CD14-positive monocyte (primary cell): ENCODE measurements at regions not wholly inside any gene's neighbourhood (a gene's known extent, or its start where the extent isn't known, plus 50 kb on each side); places are given as distances from the start of the nearest gene placed in this dataset.

Source experiments
- DNase-seq, 3 donors: peaks; one replicate each; pipeline ENCODE4 v3.0.0-alpha.2; 2011 to 2022
- H2AFZ ChIP-seq: 2 replicates; pipeline ENCODE4 v1.6.0; 2012; ENCODE audit warnings: mild to moderate bottlenecking, low read depth, low read length, inconsistent platforms; ENCODE audit not compliant: insufficient read depth, poor library complexity, severe bottlenecking
- H3K27ac ChIP-seq, 2 donors: 1 replicate in 1 of 2; 2 replicates in 1 of 2; pipeline ENCODE4 v1.5.1; 2012 to 2013; ENCODE audit warnings: low read length in 2 of 2, control low read depth in 1 of 2, inconsistent platforms in 1 of 2, low read depth in 1 of 2, mild to moderate bottlenecking in 1 of 2
- H3K27me3 ChIP-seq, 2 donors: one replicate each; pipeline versions ENCODE4 v1.6.0 to v1.6.1; 2011 to 2013; ENCODE audit warnings: low read length in 2 of 2; ENCODE audit not compliant: control insufficient read depth in 2 of 2, insufficient read depth in 2 of 2
- H3K36me3 ChIP-seq, 2 donors: replicated peaks in 1 of 2; 1 replicate in 1 of 2; 2 replicates in 1 of 2; pipeline versions ENCODE4 v1.5.1 to v1.6.1; 2012 to 2013; ENCODE audit warnings: low read length in 2 of 2, control low read depth in 1 of 2, inconsistent platforms in 1 of 2, mild to moderate bottlenecking in 1 of 2; ENCODE audit not compliant: insufficient read depth in 2 of 2, control insufficient read depth in 1 of 2
- H3K4me1 ChIP-seq, 2 donors: 1 replicate in 1 of 2; 2 replicates in 1 of 2; pipeline versions ENCODE4 v1.5.1 to v1.6.1; 2012 to 2013; ENCODE audit warnings: low read length in 2 of 2, control low read depth in 1 of 2, inconsistent platforms in 1 of 2, mild to moderate bottlenecking in 1 of 2, moderate library complexity in 1 of 2; ENCODE audit not compliant: insufficient read depth in 2 of 2, control insufficient read depth in 1 of 2
- H3K4me2 ChIP-seq: replicated peaks from 2 replicates; pipeline ENCODE3; 2012; ENCODE audit warnings: low read length, moderate library complexity, mild to moderate bottlenecking; ENCODE audit not compliant: poor library complexity, severe bottlenecking; ENCODE audit errors: extremely low read depth
- H3K4me3 ChIP-seq, 3 experiments: fragments of 200-600 bp in 1 of 3; sonication (generic) in 1 of 3; replicated peaks in 1 of 3; 1 replicate in 2 of 3; 2 replicates in 1 of 3; pipeline ENCODE4 v1.5.1; 2011 to 2013; ENCODE audit warnings: low read length in 3 of 3, mild to moderate bottlenecking in 3 of 3, control low read depth in 2 of 3, low read depth in 2 of 3, inconsistent platforms in 1 of 3, moderate library complexity in 1 of 3
- H3K79me2 ChIP-seq: 2 replicates; pipeline ENCODE4 v1.6.0; 2012; ENCODE audit warnings: mild to moderate bottlenecking, control low read depth, inconsistent platforms, low read length, moderate library complexity; ENCODE audit not compliant: insufficient read depth
- H3K9ac ChIP-seq: 2 replicates; pipeline ENCODE4 v1.6.0; 2017; ENCODE audit warnings: low read length, mild to moderate bottlenecking; ENCODE audit not compliant: insufficient read depth, poor library complexity, severe bottlenecking
- H3K9me3 ChIP-seq, 2 donors: replicated peaks in 1 of 2; 1 replicate in 1 of 2; 2 replicates in 1 of 2; pipeline versions ENCODE4 v1.5.1 to v1.6.1; 2012 to 2013; ENCODE audit warnings: low read length in 2 of 2, control low read depth in 1 of 2; ENCODE audit not compliant: control insufficient read depth in 1 of 2, insufficient read depth in 1 of 2
- H4K20me1 ChIP-seq: 2 replicates; pipeline ENCODE4 v1.6.0; 2012; ENCODE audit warnings: mild to moderate bottlenecking, low read length, control low read depth, moderate library complexity; ENCODE audit not compliant: insufficient read depth
- H3K27ac Mint-ChIP-seq, 7 donors: one replicate each; pipeline ENCODE4 v1.8.0; 2020; ENCODE audit warnings: mild to moderate bottlenecking in 7 of 7, mixed read lengths in 7 of 7, moderate library complexity in 6 of 7, inconsistent platforms in 2 of 7
- H3K27me3 Mint-ChIP-seq, 3 donors: one replicate each; pipeline ENCODE4 v1.8.0; 2021 to 2022; ENCODE audit warnings: low read depth in 3 of 3, mild to moderate bottlenecking in 3 of 3, mixed read lengths in 3 of 3, moderate library complexity in 3 of 3, inconsistent platforms in 1 of 3
- H3K36me3 Mint-ChIP-seq, 2 donors: one replicate each; pipeline ENCODE4 v1.8.0; 2020; ENCODE audit warnings: mixed read lengths in 2 of 2, inconsistent platforms in 1 of 2, mild to moderate bottlenecking in 1 of 2
- H3K4me1 Mint-ChIP-seq: one replicate; pipeline ENCODE4 v1.8.0; 2020; ENCODE audit warnings: mild to moderate bottlenecking, mixed read lengths
- H3K4me3 Mint-ChIP-seq, 2 donors: one replicate each; pipeline ENCODE4 v1.8.0; 2020; ENCODE audit warnings: mild to moderate bottlenecking in 2 of 2, mixed read lengths in 2 of 2, moderate library complexity in 1 of 2
- H3K9me3 Mint-ChIP-seq, 7 donors: one replicate each; pipeline ENCODE4 v1.8.0; 2020 to 2022; ENCODE audit warnings: mixed read lengths in 7 of 7, mild to moderate bottlenecking in 6 of 7, moderate library complexity in 6 of 7, inconsistent platforms in 2 of 7
- WGBS: methylation state at CpG from one replicate; pipeline ENCODE4 v1.1.5; 2013; ENCODE audit warnings: missing lambda C conversion rate; ENCODE audit not compliant: insufficient coverage; 5-methylcytosine and 5-hydroxymethylcytosine counted together
- intact Hi-C, 2 donors: fragments of 100-400 bp; cut with micrococcal nuclease; formaldehyde crosslinking; loops; one replicate each; pipeline versions ENCODE4 v1.15.0 to v1.15.1; 2023
- TF ChIP-seq, protein P1 (sequence below): fragments of 200-600 bp; IDR thresholded peaks from one replicate; pipeline ENCODE4 v1.8.0; 2022; ENCODE audit warnings: antibody characterized with exemption, mild to moderate bottlenecking

DNA sequence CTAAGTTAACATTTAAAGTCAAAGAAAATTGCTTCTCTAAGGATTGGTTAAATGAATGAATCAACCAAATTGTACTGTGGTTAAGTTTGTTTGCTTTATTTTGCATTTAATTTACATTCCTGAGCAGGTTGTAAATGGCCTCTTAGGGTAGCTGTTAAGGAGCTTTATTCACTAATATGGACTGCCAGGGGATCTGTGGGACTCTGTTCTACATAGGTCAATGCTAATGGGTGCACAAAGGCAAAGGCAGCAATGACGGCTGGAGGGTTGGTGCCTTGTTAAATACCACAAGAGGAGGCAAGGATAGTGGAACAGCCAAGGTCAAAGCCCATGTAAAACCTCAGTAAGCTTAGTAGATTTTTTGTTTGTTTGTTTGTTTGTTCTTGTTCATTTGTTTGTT lies 89.3 kb upstream of the P2RY1 start:
- peaks cover 3 to 21% (median 16%) of the 10 kb centered on the region in 7 donors for H3K9me3 Mint-ChIP-seq
- H3K9ac ChIP-seq: no peak overlapping the region
- no peak overlapping the region for H3K27ac ChIP-seq
- 100% methylated on average over 1 of the region's 1 CpG for WGBS
- no peaks in the 10 kb centered on the region for H3K36me3 Mint-ChIP-seq
- H2AFZ ChIP-seq: no peak overlapping the region
- H3K79me2 ChIP-seq: no peaks in the 10 kb centered on the region
- TF ChIP-seq, protein P1, sequence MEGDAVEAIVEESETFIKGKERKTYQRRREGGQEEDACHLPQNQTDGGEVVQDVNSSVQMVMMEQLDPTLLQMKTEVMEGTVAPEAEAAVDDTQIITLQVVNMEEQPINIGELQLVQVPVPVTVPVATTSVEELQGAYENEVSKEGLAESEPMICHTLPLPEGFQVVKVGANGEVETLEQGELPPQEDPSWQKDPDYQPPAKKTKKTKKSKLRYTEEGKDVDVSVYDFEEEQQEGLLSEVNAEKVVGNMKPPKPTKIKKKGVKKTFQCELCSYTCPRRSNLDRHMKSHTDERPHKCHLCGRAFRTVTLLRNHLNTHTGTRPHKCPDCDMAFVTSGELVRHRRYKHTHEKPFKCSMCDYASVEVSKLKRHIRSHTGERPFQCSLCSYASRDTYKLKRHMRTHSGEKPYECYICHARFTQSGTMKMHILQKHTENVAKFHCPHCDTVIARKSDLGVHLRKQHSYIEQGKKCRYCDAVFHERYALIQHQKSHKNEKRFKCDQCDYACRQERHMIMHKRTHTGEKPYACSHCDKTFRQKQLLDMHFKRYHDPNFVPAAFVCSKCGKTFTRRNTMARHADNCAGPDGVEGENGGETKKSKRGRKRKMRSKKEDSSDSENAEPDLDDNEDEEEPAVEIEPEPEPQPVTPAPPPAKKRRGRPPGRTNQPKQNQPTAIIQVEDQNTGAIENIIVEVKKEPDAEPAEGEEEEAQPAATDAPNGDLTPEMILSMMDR: no peak
- no peak overlapping the region for H3K4me3 ChIP-seq
- H3K27me3 Mint-ChIP-seq: no peaks in the 10 kb centered on the region
- H3K27me3 ChIP-seq: no peaks in the 10 kb centered on the region
- intact Hi-C loops: no loop called here
- no peak for DNase-seq
- peaks cover 0 to 5% of the 10 kb centered on the region in 2 donors for H3K9me3 ChIP-seq
- no peaks in the 10 kb centered on the region for H3K4me1 ChIP-seq
- no peaks in the 10 kb centered on the region for H3K36me3 ChIP-seq
- no peaks in the 10 kb centered on the region for H4K20me1 ChIP-seq
- no peak overlapping the region for H3K4me3 Mint-ChIP-seq
- H3K27ac Mint-ChIP-seq: no peak overlapping the region
- H3K4me2 ChIP-seq: no peak overlapping the region
- H3K4me1 Mint-ChIP-seq: no peaks in the 10 kb centered on the region

DNA sequence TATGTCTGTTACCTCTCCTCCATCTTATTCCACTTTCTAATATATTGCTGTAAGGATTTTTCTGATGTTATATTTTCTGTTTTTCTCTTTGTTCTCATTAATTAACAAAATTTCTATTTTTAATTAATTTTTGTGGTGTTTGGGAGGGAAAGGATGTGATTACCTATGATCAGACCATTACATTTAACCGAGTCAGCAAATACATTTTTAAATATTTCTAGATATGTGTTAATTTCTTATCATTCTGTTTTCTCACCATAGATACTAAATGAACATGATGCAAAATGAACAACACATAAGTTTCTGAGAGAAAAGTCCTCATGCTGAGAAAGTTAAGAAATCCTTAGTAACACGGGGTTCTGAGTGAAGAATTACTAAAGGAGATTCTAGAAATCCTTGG lies 80.6 kb upstream of the P2RY1 start:
- Histone ChIP-seq H3K36me3 (no peaks in the 10 kb centered on the region), H3K27me3 (no peaks in the 10 kb centered on the region), H2AFZ (no peak overlapping the region), H3K4me2 (no peak overlapping the region), H3K27ac (no peak overlapping the region), H4K20me1 (no peaks in the 10 kb centered on the region), H3K79me2 (no peaks in the 10 kb centered on the region), H3K4me1 (no peaks in the 10 kb centered on the region), H3K9ac (no peak overlapping the region), H3K4me3 (no peak overlapping the region), H3K9me3 (no peaks in the 10 kb centered on the region)
- intact Hi-C loops: no loop called here
- H3K9me3 Mint-ChIP-seq: peaks cover 0 to 11% (median 7%) of the 10 kb centered on the region in 7 donors
- H3K4me3 Mint-ChIP-seq: no peak overlapping the region
- peaks cover 0 to 2% (median 0%) of the 10 kb centered on the region in 3 donors for H3K27me3 Mint-ChIP-seq
- TF ChIP-seq, protein P1: no peak
- WGBS: no CpG with 5 or more reads among the region's 2 CpGs
- H3K27ac Mint-ChIP-seq: no peak overlapping the region
- H3K4me1 Mint-ChIP-seq: no peaks in the 10 kb centered on the region
- DNase-seq: no peak
- H3K36me3 Mint-ChIP-seq: no peaks in the 10 kb centered on the region
